Neural cell (in vitro differentiated cells): ENCODE measurements at regions not wholly inside any gene's neighbourhood (a gene's known extent, or its start where the extent isn't known, plus 50 kb on each side); places are given as distances from the start of the nearest gene placed in this dataset.

Experiments
- H2AFZ ChIP-seq: fragments of 200-600, 300-800 bp; sonication (generic), shearing (Covaris generic); 2 replicates; pipeline ENCODE4 v1.6.0; 2014; ENCODE audit warnings: low read depth, mild to moderate bottlenecking, antibody characterized with exemption, low read length, moderate library complexity
- H3F3A ChIP-seq: fragments of 200-600 bp; shearing (Covaris generic); 2 replicates; pipeline ENCODE4 v1.6.1; 2016; ENCODE audit warnings: mild to moderate bottlenecking, moderate library complexity, mixed read lengths, antibody characterized with exemption, low read length; ENCODE audit not compliant: insufficient read depth, poor library complexity, severe bottlenecking
- H3K27ac ChIP-seq: fragments of 200-600, 300-800 bp; sonication (generic), shearing (Covaris generic); 2 replicates; pipeline ENCODE4 v1.5.1; 2014; ENCODE audit warnings: mild to moderate bottlenecking, low read length, moderate library complexity
- H3K27me3 ChIP-seq: fragments of 300-800, 200-600 bp; sonication (generic), shearing (Covaris generic); 2 replicates; pipeline ENCODE4 v1.6.0; 2014; ENCODE audit warnings: mild to moderate bottlenecking, low read depth, low read length, moderate library complexity; ENCODE audit not compliant: insufficient read depth
- H3K36me3 ChIP-seq: fragments of 300-800, 200-600 bp; sonication (generic), shearing (Covaris generic); 2 replicates; pipeline ENCODE4 v1.5.1; 2014; ENCODE audit warnings: mild to moderate bottlenecking, antibody characterized with exemption, low read length, moderate library complexity; ENCODE audit not compliant: insufficient read depth
- H3K4me2 ChIP-seq: fragments of 300-800, 200-600 bp; sonication (generic), shearing (Covaris generic); 2 replicates; pipeline ENCODE4 v1.6.0; 2014; ENCODE audit warnings: mild to moderate bottlenecking, low read length
- H3K4me3 ChIP-seq: fragments of 300-800, 200-600 bp; sonication (generic), shearing (Covaris generic); 2 replicates; pipeline ENCODE4 v1.5.1; 2014; ENCODE audit warnings: mild to moderate bottlenecking, low read length, moderate library complexity
- H3K79me2 ChIP-seq: fragments of 200-600 bp; shearing (Covaris generic); replicated peaks from 2 replicates; pipeline ENCODE4 v1.6.0; 2014; ENCODE audit warnings: mild to moderate bottlenecking, low read length, moderate library complexity; ENCODE audit not compliant: insufficient read depth
- H3K9ac ChIP-seq: fragments of 300-800, 200-600 bp; sonication (generic), shearing (Covaris generic); 2 replicates; pipeline ENCODE4 v1.6.1; 2016; ENCODE audit warnings: mild to moderate bottlenecking, low read length, mixed read lengths
- H3K9me2 ChIP-seq: fragments of 200-600 bp; shearing (Covaris generic); 2 replicates; pipeline ENCODE4 v1.6.1; 2016; ENCODE audit warnings: mild to moderate bottlenecking, low read length, mixed read lengths; ENCODE audit not compliant: insufficient read depth
- H3K9me3 ChIP-seq: fragments of 200-600, 300-800 bp; sonication (generic), shearing (Covaris generic); 2 replicates; pipeline ENCODE4 v1.6.1; 2016; ENCODE audit warnings: mild to moderate bottlenecking, mixed run types, low read length, moderate library complexity, mixed read lengths
- H4K20me1 ChIP-seq: fragments of 200-600 bp; shearing (Covaris generic); 2 replicates; pipeline ENCODE4 v1.6.1; 2016; ENCODE audit warnings: mild to moderate bottlenecking, mixed run types; ENCODE audit not compliant: insufficient read depth
- CTCF ChIP-seq: fragments of 450-650 bp; IDR thresholded peaks from 2 replicates; pipeline ENCODE4 v1.5.1; 2014; ENCODE audit warnings: antibody characterized with exemption, mild to moderate bottlenecking, moderate library complexity; ENCODE audit not compliant: poor library complexity, severe bottlenecking
- EP300 ChIP-seq: fragments of 450-650 bp; conservative IDR thresholded peaks from 2 replicates; pipeline ENCODE4 v1.6.1; 2014; ENCODE audit warnings: antibody characterized with exemption, mild to moderate bottlenecking, moderate library complexity; ENCODE audit not compliant: poor library complexity, severe bottlenecking
- EZH2 ChIP-seq: fragments of 200-600, 300-800 bp; shearing (Covaris generic), sonication (generic); IDR thresholded peaks from 2 replicates; pipeline ENCODE4 v1.6.1; 2014; ENCODE audit warnings: antibody characterized with exemption, low read length, borderline replicate concordance, mild to moderate bottlenecking; ENCODE audit not compliant: insufficient read depth, poor library complexity, severe bottlenecking
- MXI1 ChIP-seq: fragments of 450-650 bp; conservative IDR thresholded peaks from 2 replicates; pipeline ENCODE4 v1.6.1; 2014; ENCODE audit warnings: antibody characterized with exemption, mild to moderate bottlenecking; ENCODE audit not compliant: poor library complexity, severe bottlenecking
- POLR2AphosphoS5 ChIP-seq: IDR thresholded peaks from 2 replicates; pipeline ENCODE4 v1.6.1; 2012
- RAD21 ChIP-seq: fragments of 450-650 bp; conservative IDR thresholded peaks from 2 replicates; pipeline ENCODE4 v1.6.1; 2014; ENCODE audit warnings: antibody characterized with exemption, mild to moderate bottlenecking, moderate library complexity
- REST ChIP-seq: IDR thresholded peaks from 2 replicates; pipeline ENCODE4 v1.6.1; 2012; ENCODE audit warnings: borderline replicate concordance
- SMC3 ChIP-seq: fragments of 450-650 bp; conservative IDR thresholded peaks from 2 replicates; pipeline ENCODE4 v1.6.1; 2014; ENCODE audit warnings: antibody characterized with exemption, mild to moderate bottlenecking, moderate library complexity; ENCODE audit not compliant: poor library complexity
- TAF1 ChIP-seq: IDR thresholded peaks from 2 replicates; pipeline ENCODE4 v1.6.1; 2012; ENCODE audit warnings: low read depth

- no peaks in the 10 kb centered on the region for H3F3A ChIP-seq
- no peak overlapping the region for H2AFZ ChIP-seq
- no peak overlapping the region for H3K4me3 ChIP-seq
- H3K9me2 ChIP-seq = no peaks in the 10 kb centered on the region
- H3K4me2 ChIP-seq = no peak overlapping the region
- TF ChIP-seq POLR2AphosphoS5 (no peak), EP300 (no peak), EZH2 (no peak), SMC3 (no peak), TAF1 (no peak), MXI1 (no peak), RAD21 (no peak), CTCF (no peak), REST (no peak)
- no peaks in the 10 kb centered on the region for H3K27me3 ChIP-seq
- no peak overlapping the region for H3K27ac ChIP-seq
- no peaks in the 10 kb centered on the region for H3K36me3 ChIP-seq
- no peaks in the 10 kb centered on the region for H4K20me1 ChIP-seq
- H3K9ac ChIP-seq = no peak overlapping the region
- no peaks in the 10 kb centered on the region for H3K9me3 ChIP-seq
- H3K79me2 ChIP-seq = no peaks in the 10 kb centered on the region
Observed at GRCh38 chr3:40713795-40714194, 189.0 kb downstream of the ZNF621 start.

GRCh38 chr3:40714771-40715345 lies 190.1 kb downstream of the ZNF621 start:
- Histone ChIP-seq H3K4me2 (no peak overlapping the region), H4K20me1 (no peaks in the 10 kb centered on the region), H3F3A (no peaks in the 10 kb centered on the region), H2AFZ (no peak overlapping the region), H3K27ac (no peak overlapping the region), H3K27me3 (no peaks in the 10 kb centered on the region), H3K9ac (no peak overlapping the region), H3K36me3 (no peaks in the 10 kb centered on the region), H3K79me2 (no peaks in the 10 kb centered on the region), H3K9me2 (no peaks in the 10 kb centered on the region), H3K4me3 (no peak overlapping the region), H3K9me3 (no peaks in the 10 kb centered on the region)
- TF ChIP-seq EZH2 (no peak), REST (no peak), TAF1 (no peak), EP300 (no peak), MXI1 (no peak), POLR2AphosphoS5 (no peak), CTCF (no peak), SMC3 (no peak), RAD21 (no peak)
